CD4-positive, alpha-beta T cell (primary cell): ENCODE measurements at regions not wholly inside any gene's neighbourhood (a gene's known extent, or its start where the extent isn't known, plus 50 kb on each side); places are given as distances from the start of the nearest gene placed in this dataset.

Experiments
- ATAC-seq: fragments of 200-7000 bp; cut with Tn5 transposase; one replicate; pipeline ENCODE4 v1.10.0; 2022; ENCODE audit warnings: mild to moderate bottlenecking; ENCODE audit not compliant: poor library complexity
- CTCF ChIA-PET: fragments of 350-600 bp; sonication (Branson Sonifier 250); formaldehyde crosslinking; loops from one replicate; lab custom pipeline; 2021; ENCODE audit warnings: antibody characterized with exemption, inconsistent platforms; lab: Charles Lee
- POLR2A ChIA-PET: fragments of 350-600 bp; sonication (Branson Sonifier 250); formaldehyde crosslinking; loops from one replicate; lab custom pipeline; 2021; ENCODE audit warnings: antibody characterized with exemption, inconsistent platforms; lab: Charles Lee
- DNase-seq, 14 experiments: peaks; one replicate each; pipeline ENCODE4 v3.0.0-alpha.2; 2013 to 2020; ENCODE audit warnings: mixed read lengths in 2 of 14
- H3K27ac ChIP-seq, 2 donors: one replicate each; pipeline versions ENCODE4 v1.5.1 to v1.7.0; 2013; ENCODE audit warnings: low read length in 2 of 2, low read depth in 1 of 2, mild to moderate bottlenecking in 1 of 2
- H3K27me3 ChIP-seq, 2 experiments: 1 replicate in 1 of 2; 2 replicates in 1 of 2; pipeline versions ENCODE4 v1.6.1 to v1.7.0; 2013; ENCODE audit warnings: low read length in 2 of 2, control low read depth in 1 of 2, mild to moderate bottlenecking in 1 of 2, moderate library complexity in 1 of 2; ENCODE audit not compliant: insufficient read depth in 2 of 2, control insufficient read depth in 1 of 2
- H3K36me3 ChIP-seq: one replicate; pipeline ENCODE4 v1.6.1; 2013; ENCODE audit warnings: low read length, control low read depth; ENCODE audit not compliant: insufficient read depth
- H3K4me1 ChIP-seq: one replicate; pipeline ENCODE4 v1.6.1; 2013; ENCODE audit warnings: low read length, control low read depth; ENCODE audit not compliant: insufficient read depth
- H3K4me3 ChIP-seq: one replicate; pipeline ENCODE4 v1.5.1; 2013; ENCODE audit warnings: mild to moderate bottlenecking, low read length, moderate library complexity
- H3K9me3 ChIP-seq, 2 experiments: 1 replicate in 1 of 2; 2 replicates in 1 of 2; pipeline versions ENCODE4 v1.6.1 to v1.7.0; 2013; ENCODE audit warnings: low read length in 2 of 2, mild to moderate bottlenecking in 2 of 2, control low read depth in 1 of 2, moderate library complexity in 1 of 2; ENCODE audit not compliant: control insufficient read depth in 1 of 2, insufficient read depth in 1 of 2
- H3K27ac Mint-ChIP-seq: one replicate; pipeline ENCODE4 v1.8.0; 2020; ENCODE audit warnings: mixed read lengths
- H3K27me3 Mint-ChIP-seq: one replicate; pipeline ENCODE4 v1.8.0; 2021; ENCODE audit warnings: mixed read lengths
- H3K36me3 Mint-ChIP-seq: one replicate; pipeline ENCODE4 v1.8.0; 2021; ENCODE audit warnings: low read depth, mixed read lengths
- H3K4me1 Mint-ChIP-seq: one replicate; pipeline ENCODE4 v1.8.0; 2021; ENCODE audit warnings: low read depth, mixed read lengths
- H3K4me3 Mint-ChIP-seq: one replicate; pipeline ENCODE4 v1.8.0; 2020; ENCODE audit warnings: mild to moderate bottlenecking, mixed read lengths
- H3K9me3 Mint-ChIP-seq: one replicate; pipeline ENCODE4 v1.8.0; 2020; ENCODE audit warnings: mixed read lengths
- CTCF ChIP-seq: fragments of 200-600 bp; IDR thresholded peaks from one replicate; pipeline ENCODE4 v1.8.0; 2022; ENCODE audit warnings: antibody characterized with exemption, mild to moderate bottlenecking
- intact Hi-C, 2 experiments: fragments of 100-400 bp; cut with DNase I in 1 of 2; cut with micrococcal nuclease in 1 of 2; formaldehyde crosslinking; loops; one replicate each; pipeline versions ENCODE4 v1.15.1 to v1.9.0; 2023 to 2025; cut with DNase I, micrococcal nuclease

DNA sequence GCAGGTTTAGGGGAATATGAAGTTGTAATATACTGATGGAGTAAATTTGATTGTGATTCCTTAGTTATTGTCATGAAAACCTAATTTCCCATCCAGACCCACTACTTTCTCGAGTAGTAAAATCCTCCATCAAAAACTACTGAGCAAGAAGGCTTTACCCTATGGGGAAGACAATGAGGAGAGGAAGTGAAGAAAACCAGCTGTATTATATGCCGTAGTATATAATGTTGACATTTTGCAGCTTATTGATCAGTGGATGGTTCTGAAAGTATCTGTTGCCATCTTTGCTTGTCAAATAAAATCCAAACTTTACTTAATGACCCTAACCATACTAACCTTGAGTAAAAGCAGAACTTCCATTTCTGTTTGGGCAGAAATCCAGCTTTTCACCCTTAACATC lies 292.8 kb upstream of the RAG2 start:
- Mint-ChIP-seq H3K4me1 (no peaks in the 10 kb centered on the region), H3K36me3 (no peaks in the 10 kb centered on the region), H3K9me3 (no peaks in the 10 kb centered on the region), H3K4me3 (no peak overlapping the region), H3K27ac (no peak overlapping the region), H3K27me3 (no peaks in the 10 kb centered on the region)
- no peaks in the 10 kb centered on the region for H3K9me3 ChIP-seq
- no peak overlapping the region for H3K4me3 ChIP-seq
- ATAC-seq, result no peak
- no peaks in the 10 kb centered on the region for H3K4me1 ChIP-seq
- intact Hi-C loops, result no loop called here
- no peak overlapping the region for H3K27ac ChIP-seq
- CTCF ChIA-PET, result no interaction called here
- TF ChIP-seq CTCF, result no peak
- no peak for DNase-seq
- POLR2A ChIA-PET, result no interaction called here
- no peaks in the 10 kb centered on the region for H3K36me3 ChIP-seq
- H3K27me3 ChIP-seq, result no peaks in the 10 kb centered on the region

DNA sequence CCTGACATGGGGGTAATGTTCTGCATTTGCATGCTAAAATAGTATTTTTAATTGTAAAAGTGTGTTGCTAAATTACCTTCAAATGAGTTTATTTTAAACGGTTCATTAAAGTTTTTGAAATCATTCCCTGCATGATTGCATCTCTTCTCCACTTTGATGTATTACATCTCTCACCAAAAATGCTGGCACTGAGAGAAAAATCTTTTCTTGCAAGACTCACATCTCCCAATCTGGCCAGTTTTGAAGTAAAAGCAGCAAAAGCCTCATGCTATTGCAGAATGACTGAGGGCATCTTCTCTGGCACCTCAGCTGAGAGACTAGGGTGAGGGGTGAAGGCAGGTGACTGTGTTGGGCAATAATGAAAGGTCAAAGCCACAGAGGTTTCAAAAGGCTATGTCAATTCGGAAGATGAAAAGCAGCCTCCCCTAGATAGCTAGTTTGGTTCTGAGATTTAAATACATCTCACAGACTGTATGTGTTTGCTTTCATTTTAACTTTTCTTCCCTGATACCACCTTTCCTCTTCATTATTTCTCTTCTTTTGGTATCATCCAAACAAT lies 292.2 kb upstream of the RAG2 start:
- Histone ChIP-seq H3K4me3 (no peak overlapping the region), H3K36me3 (no peaks in the 10 kb centered on the region), H3K9me3 (no peaks in the 10 kb centered on the region), H3K27me3 (no peaks in the 10 kb centered on the region), H3K4me1 (no peaks in the 10 kb centered on the region), H3K27ac (no peak overlapping the region)
- no peaks in the 10 kb centered on the region for H3K36me3 Mint-ChIP-seq
- ChIA-PET POLR2A (no interaction called here), CTCF (no interaction called here)
- no peak for TF ChIP-seq CTCF
- ATAC-seq (no peak), DNase-seq (no peak)
- no peaks in the 10 kb centered on the region for H3K9me3 Mint-ChIP-seq
- no peaks in the 10 kb centered on the region for H3K27me3 Mint-ChIP-seq
- no peak overlapping the region for H3K27ac Mint-ChIP-seq
- intact Hi-C loops, result no loop called here
- H3K4me3 Mint-ChIP-seq, result no peak overlapping the region
- no peaks in the 10 kb centered on the region for H3K4me1 Mint-ChIP-seq

DNA sequence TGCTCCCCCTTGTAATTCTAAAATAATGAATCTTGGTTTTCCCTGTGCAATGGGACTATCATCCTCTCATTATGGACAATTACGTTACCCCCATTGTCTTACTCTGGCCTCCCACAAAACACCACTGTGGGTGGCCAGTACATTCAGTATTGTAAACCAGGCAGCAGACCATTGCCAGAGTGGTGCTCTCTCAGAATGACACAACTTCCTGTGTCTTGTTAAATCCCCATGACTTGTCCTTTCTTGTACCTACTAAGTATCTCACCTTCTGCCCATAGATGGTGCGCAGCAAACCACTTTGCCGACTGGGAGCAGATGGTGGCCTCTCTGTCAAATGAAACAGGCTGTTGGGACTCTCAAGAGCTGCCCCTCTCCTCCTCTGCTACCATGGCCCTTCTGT lies 287.1 kb upstream of the RAG2 start:
- ChIA-PET POLR2A (no interaction called here), CTCF (no interaction called here)
- ATAC-seq, result no peak
- H3K9me3 ChIP-seq, result peaks cover 0 to 3% of the 10 kb centered on the region in 2 experiments
- H3K9me3 Mint-ChIP-seq, result no peaks in the 10 kb centered on the region
- DNase-seq, result no peak
- no peak overlapping the region for H3K27ac ChIP-seq
- no peaks in the 10 kb centered on the region for H3K4me1 Mint-ChIP-seq
- H3K36me3 ChIP-seq, result no peaks in the 10 kb centered on the region
- H3K4me3 ChIP-seq, result no peak overlapping the region
- no peaks in the 10 kb centered on the region for H3K4me1 ChIP-seq
- intact Hi-C loops, result no loop called here
- H3K27ac Mint-ChIP-seq, result no peak overlapping the region
- no peaks in the 10 kb centered on the region for H3K27me3 ChIP-seq
- no peak for TF ChIP-seq CTCF
- no peaks in the 10 kb centered on the region for H3K27me3 Mint-ChIP-seq
- no peak overlapping the region for H3K4me3 Mint-ChIP-seq
- H3K36me3 Mint-ChIP-seq, result no peaks in the 10 kb centered on the region
